Uterus (tissue), 3 donors: ENCODE measurements at regions not wholly inside any gene's neighbourhood (a gene's known extent, or its start where the extent isn't known, plus 50 kb on each side); places are given as distances from the start of the nearest gene placed in this dataset.

ENCODE experiments used
- DNase-seq, 2 donors: peaks; one replicate each; pipeline ENCODE4 v3.0.0-alpha.2; 2019 to 2020
- H3K27ac ChIP-seq, 2 donors: fragments of 200-600 bp; sonication (generic); 1 replicate in 1 of 2; 2 replicates in 1 of 2; pipeline ENCODE4 v1.5.1; 2016 to 2018
- H3K27me3 ChIP-seq, 2 donors: fragments of 200-600 bp; sonication (generic); one replicate each; pipeline ENCODE4 v1.5.1; 2018 to 2019; ENCODE audit warnings: control low read depth in 1 of 2
- H3K36me3 ChIP-seq, 2 donors: fragments of 200-600 bp; sonication (generic); one replicate each; pipeline ENCODE4 v1.5.1; 2019; ENCODE audit warnings: control low read depth in 1 of 2
- H3K4me1 ChIP-seq, 2 donors: fragments of 200-600 bp; sonication (generic); one replicate each; pipeline ENCODE4 v1.5.1; 2018 to 2019; ENCODE audit warnings: control low read depth in 1 of 2
- H3K4me3 ChIP-seq, 2 donors: fragments of 200-600 bp; sonication (generic); 1 replicate in 1 of 2; 2 replicates in 1 of 2; pipeline ENCODE4 v1.5.1; 2018 to 2019; ENCODE audit warnings: mild to moderate bottlenecking in 1 of 2
- H3K9me3 ChIP-seq, 2 donors: fragments of 200-600 bp; sonication (generic); one replicate each; pipeline ENCODE4 v1.5.1; 2019; ENCODE audit warnings: control low read depth in 1 of 2
- POLR2A ChIP-seq, 2 donors: fragments of 450-650 bp; IDR thresholded peaks; one replicate each; pipeline ENCODE4 v1.6.1; 2016; ENCODE audit warnings: antibody characterized with exemption in 2 of 2, mild to moderate bottlenecking in 1 of 2, moderate library complexity in 1 of 2
- intact Hi-C: fragments of 100-400 bp; cut with DNase I; formaldehyde crosslinking; loops from one replicate; pipeline ENCODE4 v1.15.1; 2023; ENCODE audit warnings: low total_unique reads
- TF ChIP-seq, protein P1 (sequence below), 4 experiments: fragments of 200-600 bp in 2 of 4; fragments of 450-650 bp in 2 of 4; sonication (generic) in 2 of 4; IDR thresholded peaks; one replicate each; pipeline ENCODE4 v1.5.1; 2016 to 2019; ENCODE audit warnings: antibody characterized with exemption in 4 of 4, mild to moderate bottlenecking in 2 of 4, moderate library complexity in 1 of 4
- donor health status: DM: yes; HTN: yes; CAD: no.

DNA sequence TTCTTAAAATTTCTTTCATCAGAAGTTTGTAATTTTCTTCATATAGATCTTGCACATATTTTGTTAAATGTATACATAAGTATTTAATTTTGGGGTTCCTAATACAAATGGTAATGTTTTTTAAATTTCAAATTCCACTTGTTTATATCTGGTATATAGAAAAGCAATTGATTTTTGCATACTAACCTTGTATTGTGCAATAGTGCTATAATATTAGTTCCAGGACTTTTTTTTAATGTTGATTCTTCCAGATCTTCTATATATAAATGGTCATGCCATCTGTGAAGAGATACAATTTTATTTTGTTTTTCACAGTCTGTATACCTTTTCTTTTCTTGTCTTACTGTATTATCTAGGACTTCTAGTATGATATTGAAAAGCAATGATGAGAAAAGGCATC is 665.0 kb downstream of the OTOL1 start:
- Histone ChIP-seq H3K36me3 (no peaks in the 10 kb centered on the region), H3K9me3 (no peaks in the 10 kb centered on the region), H3K4me1 (no peaks in the 10 kb centered on the region), H3K27ac (no peak overlapping the region), H3K27me3 (no peaks in the 10 kb centered on the region), H3K4me3 (no peak overlapping the region)
- no peak for DNase-seq
- intact Hi-C loops: no loop called here
- no peak for TF ChIP-seq POLR2A (IDR thresholded peaks at IDR 0.05)
- TF ChIP-seq, protein P1, sequence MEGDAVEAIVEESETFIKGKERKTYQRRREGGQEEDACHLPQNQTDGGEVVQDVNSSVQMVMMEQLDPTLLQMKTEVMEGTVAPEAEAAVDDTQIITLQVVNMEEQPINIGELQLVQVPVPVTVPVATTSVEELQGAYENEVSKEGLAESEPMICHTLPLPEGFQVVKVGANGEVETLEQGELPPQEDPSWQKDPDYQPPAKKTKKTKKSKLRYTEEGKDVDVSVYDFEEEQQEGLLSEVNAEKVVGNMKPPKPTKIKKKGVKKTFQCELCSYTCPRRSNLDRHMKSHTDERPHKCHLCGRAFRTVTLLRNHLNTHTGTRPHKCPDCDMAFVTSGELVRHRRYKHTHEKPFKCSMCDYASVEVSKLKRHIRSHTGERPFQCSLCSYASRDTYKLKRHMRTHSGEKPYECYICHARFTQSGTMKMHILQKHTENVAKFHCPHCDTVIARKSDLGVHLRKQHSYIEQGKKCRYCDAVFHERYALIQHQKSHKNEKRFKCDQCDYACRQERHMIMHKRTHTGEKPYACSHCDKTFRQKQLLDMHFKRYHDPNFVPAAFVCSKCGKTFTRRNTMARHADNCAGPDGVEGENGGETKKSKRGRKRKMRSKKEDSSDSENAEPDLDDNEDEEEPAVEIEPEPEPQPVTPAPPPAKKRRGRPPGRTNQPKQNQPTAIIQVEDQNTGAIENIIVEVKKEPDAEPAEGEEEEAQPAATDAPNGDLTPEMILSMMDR (IDR thresholded peaks at IDR 0.05): no peak

DNA sequence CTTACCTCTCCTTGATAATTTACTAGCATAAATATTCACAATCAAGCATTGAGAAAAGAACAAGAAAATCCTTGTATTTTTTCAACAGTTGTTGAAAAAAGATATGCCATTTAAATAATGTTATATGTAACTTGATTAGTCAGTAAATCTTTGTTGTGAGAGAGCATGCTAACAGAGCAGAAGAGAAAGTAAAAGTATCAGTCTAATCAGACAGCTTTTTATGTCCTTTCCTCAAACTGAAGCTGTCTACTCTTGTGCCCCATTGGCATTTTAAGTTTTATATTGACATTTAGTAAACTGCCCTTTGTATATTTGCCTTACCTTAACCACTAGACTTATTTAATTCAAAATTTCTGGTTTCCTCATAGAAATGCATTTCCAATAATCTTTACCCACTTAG is 668.7 kb downstream of the OTOL1 start:
- DNase-seq: no peak
- Histone ChIP-seq H3K4me3 (no peak overlapping the region), H3K27ac (no peak overlapping the region), H3K36me3 (no peaks in the 10 kb centered on the region), H3K9me3 (no peaks in the 10 kb centered on the region), H3K4me1 (no peaks in the 10 kb centered on the region), H3K27me3 (no peaks in the 10 kb centered on the region)
- intact Hi-C loops: no loop called here
- TF ChIP-seq, protein P1 (IDR thresholded peaks at IDR 0.05): no peak
- TF ChIP-seq POLR2A (IDR thresholded peaks at IDR 0.05): no peak

DNA sequence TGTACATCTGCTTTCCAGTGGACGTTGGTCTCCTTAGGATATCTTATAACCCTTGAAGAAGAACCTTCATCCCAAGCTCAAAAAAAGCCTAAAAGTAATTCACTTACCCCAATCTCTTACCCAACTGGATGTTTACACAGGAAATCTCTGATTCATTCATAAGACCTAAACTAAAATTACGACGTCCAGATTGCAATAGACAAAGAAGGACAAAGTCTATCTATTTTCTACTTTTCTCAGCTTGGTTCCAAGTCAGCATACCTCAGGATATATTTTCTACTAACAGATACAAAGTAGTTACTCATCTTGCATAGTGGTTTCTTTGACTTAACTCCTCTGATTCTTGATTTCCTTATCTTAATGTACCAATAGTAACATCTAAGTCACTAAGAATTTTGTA is 669.9 kb downstream of the OTOL1 start:
- no peaks in the 10 kb centered on the region for H3K27me3 ChIP-seq
- no peak for DNase-seq
- no peaks in the 10 kb centered on the region for H3K36me3 ChIP-seq
- intact Hi-C loops: no loop called here
- no peaks in the 10 kb centered on the region for H3K9me3 ChIP-seq
- no peaks in the 10 kb centered on the region for H3K4me1 ChIP-seq
- TF ChIP-seq, protein P1 (IDR thresholded peaks at IDR 0.05): no peak
- no peak for TF ChIP-seq POLR2A (IDR thresholded peaks at IDR 0.05)
- H3K27ac ChIP-seq: no peak overlapping the region
- no peak overlapping the region for H3K4me3 ChIP-seq

DNA sequence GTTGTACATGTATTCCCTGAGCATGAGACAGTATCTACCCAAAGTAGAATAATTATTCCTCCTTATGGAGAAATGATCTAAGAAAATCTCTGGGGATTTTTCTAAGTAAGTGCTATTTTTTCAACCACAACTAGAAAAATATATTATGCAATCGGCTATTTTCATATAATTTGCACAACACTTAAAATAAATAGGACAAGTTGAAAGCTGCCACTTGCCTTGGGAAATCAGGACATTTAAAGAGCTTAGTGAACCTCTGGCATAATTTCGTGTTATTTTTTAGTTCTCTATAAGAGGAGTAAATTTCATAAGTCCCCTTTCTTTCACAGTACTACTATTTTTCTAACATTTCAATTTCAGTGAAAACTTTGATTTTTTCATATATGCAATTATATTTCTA is 672.1 kb downstream of the OTOL1 start:
- DNase-seq: no peak
- no peaks in the 10 kb centered on the region for H3K4me1 ChIP-seq
- H3K36me3 ChIP-seq: no peaks in the 10 kb centered on the region
- no peak overlapping the region for H3K4me3 ChIP-seq
- H3K9me3 ChIP-seq: no peaks in the 10 kb centered on the region
- no peak overlapping the region for H3K27ac ChIP-seq
- intact Hi-C loops: no loop called here
- H3K27me3 ChIP-seq: no peaks in the 10 kb centered on the region
- no peak for TF ChIP-seq POLR2A (IDR thresholded peaks at IDR 0.05)
- TF ChIP-seq, protein P1 (IDR thresholded peaks at IDR 0.05): no peak

DNA sequence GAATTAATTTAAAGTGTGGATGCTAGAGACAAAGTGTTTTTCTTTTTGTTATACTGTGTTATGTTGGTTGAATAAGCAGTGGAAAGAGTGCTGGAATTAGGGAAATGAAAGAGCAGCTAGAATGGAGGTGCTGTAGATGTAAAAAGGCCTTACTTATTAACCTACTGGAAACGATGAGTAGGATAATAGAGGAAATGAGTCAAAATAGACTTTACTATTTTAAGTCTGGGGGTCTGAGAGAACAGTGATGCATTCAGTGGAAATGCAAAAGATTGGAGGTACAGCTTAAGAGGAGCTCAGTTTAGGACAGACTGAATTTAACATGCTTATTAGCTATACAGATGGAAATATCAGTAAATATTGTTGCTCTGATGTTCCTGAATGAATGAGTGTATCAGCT is 674.0 kb downstream of the OTOL1 start:
- TF ChIP-seq, protein P1 (IDR thresholded peaks at IDR 0.05): no peak
- TF ChIP-seq POLR2A (IDR thresholded peaks at IDR 0.05): no peak
- DNase-seq: no peak
- H3K27ac ChIP-seq: no peak overlapping the region
- H3K4me3 ChIP-seq: no peak overlapping the region
- intact Hi-C loops: no loop called here
- no peaks in the 10 kb centered on the region for H3K27me3 ChIP-seq
- H3K9me3 ChIP-seq: no peaks in the 10 kb centered on the region
- no peaks in the 10 kb centered on the region for H3K4me1 ChIP-seq
- no peaks in the 10 kb centered on the region for H3K36me3 ChIP-seq
